ENCODE measurements at regions not wholly inside any gene's neighbourhood (a gene's known extent, or its start where the extent isn't known, plus 50 kb on each side); places are given as distances from the start of the nearest gene placed in this dataset.

DNA sequence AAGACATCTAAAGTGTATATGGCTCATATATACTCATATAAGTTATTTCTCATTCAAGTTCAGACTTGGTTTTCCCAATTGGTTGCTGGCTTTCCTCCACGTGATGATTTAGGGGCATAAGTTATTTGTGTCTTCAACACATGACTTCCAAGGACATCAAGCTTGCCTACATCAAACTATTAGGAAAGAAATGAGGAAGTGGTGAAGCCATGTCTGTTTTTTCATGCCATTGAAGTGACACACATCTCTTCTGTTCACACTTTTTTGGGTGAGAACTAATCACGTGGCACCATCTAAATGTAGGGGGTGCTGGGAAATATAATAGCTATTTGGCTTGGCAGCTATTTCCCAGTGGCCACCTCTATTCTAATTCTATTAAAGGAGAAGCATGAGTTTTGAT lies 282.1 kb downstream of the OMA1 start:
- TF ChIP-seq, protein P1, sequence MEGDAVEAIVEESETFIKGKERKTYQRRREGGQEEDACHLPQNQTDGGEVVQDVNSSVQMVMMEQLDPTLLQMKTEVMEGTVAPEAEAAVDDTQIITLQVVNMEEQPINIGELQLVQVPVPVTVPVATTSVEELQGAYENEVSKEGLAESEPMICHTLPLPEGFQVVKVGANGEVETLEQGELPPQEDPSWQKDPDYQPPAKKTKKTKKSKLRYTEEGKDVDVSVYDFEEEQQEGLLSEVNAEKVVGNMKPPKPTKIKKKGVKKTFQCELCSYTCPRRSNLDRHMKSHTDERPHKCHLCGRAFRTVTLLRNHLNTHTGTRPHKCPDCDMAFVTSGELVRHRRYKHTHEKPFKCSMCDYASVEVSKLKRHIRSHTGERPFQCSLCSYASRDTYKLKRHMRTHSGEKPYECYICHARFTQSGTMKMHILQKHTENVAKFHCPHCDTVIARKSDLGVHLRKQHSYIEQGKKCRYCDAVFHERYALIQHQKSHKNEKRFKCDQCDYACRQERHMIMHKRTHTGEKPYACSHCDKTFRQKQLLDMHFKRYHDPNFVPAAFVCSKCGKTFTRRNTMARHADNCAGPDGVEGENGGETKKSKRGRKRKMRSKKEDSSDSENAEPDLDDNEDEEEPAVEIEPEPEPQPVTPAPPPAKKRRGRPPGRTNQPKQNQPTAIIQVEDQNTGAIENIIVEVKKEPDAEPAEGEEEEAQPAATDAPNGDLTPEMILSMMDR (IDR thresholded peaks at IDR 0.05): no peak

DNA sequence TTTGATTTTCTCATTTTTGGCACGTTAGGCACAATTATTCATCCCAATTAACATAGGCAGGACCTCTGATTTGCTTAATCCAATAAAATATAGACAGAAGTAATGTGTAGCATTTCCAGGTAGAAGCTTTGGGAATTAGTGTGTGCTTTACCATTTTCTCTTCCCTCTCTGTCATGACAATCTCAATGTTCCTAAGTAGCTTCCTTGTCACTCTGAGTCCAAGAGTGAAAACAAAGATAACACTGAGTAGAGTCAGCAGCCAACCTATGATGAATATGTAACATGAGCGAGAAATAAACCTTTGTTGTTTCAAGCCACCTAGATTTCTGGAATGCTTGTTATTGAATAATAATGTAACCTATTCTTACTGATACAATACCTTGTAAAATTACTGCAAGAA lies 283.8 kb downstream of the OMA1 start:
- TF ChIP-seq, protein P1 (IDR thresholded peaks at IDR 0.05): no peak

DNA sequence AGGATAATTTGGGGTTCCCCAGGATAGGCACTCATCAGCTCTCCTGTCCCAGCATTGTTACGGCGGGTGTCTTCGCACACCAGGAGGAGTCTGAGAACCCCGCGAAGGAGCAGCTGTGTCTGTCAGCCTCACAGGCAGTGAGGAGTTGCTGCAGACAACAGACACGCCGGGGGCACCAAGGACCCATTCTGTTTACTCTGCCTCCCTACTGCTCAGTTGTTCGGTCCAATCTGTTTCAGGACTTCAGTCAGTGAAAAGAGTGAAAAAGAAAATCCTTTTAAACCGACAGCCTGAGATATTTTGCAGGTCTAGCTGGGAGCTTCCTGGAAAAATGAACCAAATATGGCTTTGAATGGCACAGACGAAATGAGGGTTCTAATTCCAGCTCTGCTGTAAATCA lies 288.4 kb downstream of the OMA1 start:
- TF ChIP-seq, protein P1 (IDR thresholded peaks at IDR 0.05): no peak

DNA sequence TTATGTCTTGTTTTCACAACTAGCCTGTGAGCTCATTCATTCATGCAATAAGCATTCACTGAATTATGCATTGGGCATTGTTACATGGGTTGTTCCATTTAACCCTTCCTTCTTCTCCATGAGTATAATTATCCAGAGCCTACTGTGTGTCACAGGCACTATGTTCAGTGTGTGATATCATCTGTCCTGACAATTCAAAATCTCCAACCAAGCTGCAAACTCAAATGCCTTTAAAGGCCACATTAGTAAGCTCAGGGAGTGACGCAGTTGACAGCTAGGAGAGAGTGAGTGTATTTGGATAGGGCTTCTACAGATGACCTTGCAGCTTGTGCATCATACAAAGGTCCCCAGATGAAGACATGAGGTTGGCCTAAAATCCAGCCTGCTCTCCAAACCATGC lies 289.5 kb downstream of the OMA1 start:
- TF ChIP-seq, protein P1 (IDR thresholded peaks at IDR 0.05): no peak

DNA sequence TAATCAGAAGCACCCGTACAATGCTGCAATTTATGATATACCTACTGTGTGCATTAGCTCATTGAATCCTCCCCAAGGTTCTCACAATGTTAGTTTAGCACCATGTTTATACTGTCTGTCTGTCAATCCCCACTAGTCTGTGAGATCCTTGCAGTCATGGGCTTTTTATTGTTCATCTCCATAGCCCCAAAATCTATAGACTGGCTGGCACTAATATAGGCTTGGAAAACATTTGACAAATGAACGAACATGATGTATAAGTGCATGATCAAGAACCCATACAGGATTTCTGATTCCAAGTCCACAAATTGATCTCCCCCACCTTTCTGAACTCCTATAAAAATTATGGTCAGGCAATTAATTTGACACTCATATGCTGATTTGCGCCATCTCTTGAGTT lies 290.0 kb downstream of the OMA1 start:
- TF ChIP-seq, protein P1 (IDR thresholded peaks at IDR 0.05): no peak

DNA sequence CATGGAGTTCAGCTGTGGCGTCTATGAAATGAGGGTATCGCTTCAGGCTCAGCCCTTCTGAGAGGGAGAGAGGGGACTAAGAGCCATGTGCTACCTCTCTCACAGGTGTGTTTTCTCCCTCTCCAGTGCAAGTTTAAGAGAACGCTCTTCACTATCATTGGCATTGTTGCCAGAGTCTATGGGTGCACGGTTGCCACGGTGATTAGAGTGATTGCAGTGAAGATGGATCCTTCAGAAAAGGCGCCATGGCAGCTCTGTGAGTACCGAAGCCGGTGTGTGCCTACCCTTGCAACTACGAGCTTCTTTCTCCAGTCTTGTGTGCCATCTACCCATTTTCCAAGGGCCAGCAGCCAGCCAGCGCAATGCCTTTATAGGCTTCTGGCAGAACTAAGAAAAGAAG lies 290.5 kb downstream of the OMA1 start:
- TF ChIP-seq, protein P1 (IDR thresholded peaks at IDR 0.05): no peak

DNA sequence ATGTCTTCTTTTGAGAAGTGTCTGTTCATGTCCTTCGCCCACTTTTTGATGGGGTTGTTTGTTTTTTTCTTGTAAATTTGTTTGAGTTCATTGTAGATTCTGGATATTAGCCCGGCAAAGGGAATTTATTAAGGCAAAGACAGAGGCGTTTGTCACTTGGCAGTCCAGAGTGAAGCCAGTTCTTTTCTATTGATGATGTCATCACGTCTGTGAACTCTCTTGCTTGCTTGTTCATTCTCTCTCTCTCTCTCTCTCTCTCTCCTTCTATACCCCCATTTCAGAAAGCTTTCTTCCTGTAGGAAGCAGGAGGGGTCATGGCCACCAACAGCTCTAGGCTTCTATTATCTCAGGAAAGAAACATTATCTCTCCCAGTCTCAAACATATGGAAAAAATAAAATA lies 291.3 kb downstream of the OMA1 start:
- TF ChIP-seq, protein P1 (IDR thresholded peaks at IDR 0.05): no peak

DNA sequence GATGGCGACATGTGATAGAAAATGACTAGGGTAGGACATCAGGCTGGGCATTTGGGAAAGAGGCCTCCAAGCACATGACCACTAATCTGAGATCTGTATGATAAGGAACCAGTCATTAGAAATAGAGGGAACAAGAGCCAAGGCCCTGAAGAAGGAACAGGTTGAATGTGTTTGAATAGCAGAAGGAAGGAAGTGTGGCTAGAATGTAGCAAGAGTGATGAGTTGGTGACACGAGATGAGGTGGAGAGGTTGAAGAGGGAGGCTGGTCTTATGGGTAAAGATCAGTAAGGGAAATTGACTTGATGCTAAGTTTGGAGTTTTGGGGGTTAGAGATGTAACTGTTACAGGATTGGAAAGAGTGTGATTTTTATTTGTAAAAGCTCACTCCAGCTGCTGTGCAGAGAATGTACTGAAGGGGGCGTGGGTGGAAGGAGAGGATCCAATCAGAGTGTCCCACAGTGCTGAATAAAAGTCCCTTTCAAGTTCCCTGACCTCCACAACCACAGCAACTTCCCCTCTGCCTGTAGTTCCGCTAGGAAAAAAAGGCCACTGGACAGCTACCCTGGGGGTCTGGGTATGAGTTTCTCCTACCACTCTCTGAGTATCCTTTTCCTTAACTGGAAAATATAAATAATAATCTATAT lies 295.0 kb downstream of the OMA1 start:
- TF ChIP-seq, protein P1 (IDR thresholded peaks at IDR 0.05): no peak; the same call in 1 of the 2 replicates
